ENCODE measurements at regions not wholly inside any gene's neighbourhood (a gene's known extent, or its start where the extent isn't known, plus 50 kb on each side); places are given as distances from the start of the nearest gene placed in this dataset.

DNA sequence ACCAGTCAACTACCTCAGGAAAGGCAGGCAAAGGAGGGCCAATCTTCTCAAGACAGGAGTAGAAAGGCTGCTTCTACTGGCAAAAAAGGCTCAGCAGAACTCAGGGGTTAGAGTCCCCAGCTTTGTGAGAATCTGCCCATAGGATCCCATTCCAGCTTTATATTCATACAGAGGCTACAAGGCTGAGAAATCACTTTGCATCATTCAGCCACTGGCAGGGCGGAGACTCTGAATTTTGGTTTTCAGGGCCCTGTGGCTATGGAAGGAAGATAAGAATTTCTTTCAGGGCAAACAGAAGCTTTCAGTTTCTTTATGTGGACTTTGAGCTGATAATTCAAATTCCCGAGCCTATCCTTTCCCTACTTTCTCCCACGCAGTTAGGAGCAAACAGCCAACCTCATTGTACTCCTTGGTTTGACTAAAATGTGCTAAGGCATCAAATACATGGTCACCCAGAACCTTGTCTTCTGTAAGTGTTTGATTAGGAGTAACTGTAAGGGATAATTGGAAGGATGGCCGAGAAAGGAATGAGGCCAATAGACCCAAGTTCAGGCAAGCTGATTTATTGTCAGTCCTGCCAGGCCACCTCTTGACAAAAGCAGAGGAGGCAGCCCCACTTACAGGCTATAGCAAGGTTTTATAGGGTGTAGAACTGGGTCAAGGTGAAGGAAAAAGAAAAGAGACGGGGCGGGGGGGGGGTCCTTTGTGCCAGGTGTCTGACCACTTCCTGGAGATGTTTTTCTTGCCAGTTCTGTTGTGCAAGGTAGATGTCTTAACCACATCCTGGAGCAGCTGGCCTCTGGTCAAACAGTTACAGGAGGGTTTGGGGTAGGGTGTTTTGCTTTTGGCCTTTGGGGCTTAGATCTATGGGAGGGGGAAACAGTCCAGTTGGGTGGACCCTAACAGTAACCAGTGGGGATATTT is 165.3 kb upstream of the PPP1R2C start:
- DNase-seq (no peak), ATAC-seq (ENCODE audit: poor library complexity) (no peak)
- intact Hi-C loops (cut with DNase I): no loop called here

DNA sequence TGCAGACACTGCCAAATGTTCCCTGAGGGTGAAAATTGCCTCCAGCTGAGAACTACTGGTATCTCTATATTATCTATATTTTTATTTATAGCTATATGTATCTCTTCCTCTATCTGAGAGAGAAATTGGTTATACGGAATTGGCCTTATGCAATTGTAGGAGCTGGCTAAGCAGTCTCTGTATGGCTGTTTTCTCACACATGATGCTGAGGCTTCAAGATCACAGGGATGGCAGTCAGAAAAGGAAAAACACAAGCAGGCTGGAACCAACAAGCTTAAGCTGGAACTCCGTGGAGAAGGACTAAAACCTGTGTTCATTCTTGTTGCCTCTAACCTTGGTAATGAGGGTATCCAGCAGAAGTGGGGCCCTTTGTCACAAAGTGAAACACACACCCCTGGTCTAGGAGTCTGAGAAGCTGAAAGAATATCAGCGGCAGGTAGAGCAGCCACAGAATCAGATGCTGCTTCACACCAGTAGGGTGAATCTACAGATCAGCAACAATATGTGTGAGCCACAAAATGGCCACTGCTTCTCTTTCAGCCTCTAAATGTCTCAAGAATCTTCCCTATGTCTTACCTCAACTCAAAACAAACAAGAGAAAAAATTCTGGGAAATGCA is 166.5 kb upstream of the PPP1R2C start:
- DNase-seq (no peak), ATAC-seq (ENCODE audit: poor library complexity) (no peak)
- intact Hi-C loops (cut with DNase I): no loop called here

DNA sequence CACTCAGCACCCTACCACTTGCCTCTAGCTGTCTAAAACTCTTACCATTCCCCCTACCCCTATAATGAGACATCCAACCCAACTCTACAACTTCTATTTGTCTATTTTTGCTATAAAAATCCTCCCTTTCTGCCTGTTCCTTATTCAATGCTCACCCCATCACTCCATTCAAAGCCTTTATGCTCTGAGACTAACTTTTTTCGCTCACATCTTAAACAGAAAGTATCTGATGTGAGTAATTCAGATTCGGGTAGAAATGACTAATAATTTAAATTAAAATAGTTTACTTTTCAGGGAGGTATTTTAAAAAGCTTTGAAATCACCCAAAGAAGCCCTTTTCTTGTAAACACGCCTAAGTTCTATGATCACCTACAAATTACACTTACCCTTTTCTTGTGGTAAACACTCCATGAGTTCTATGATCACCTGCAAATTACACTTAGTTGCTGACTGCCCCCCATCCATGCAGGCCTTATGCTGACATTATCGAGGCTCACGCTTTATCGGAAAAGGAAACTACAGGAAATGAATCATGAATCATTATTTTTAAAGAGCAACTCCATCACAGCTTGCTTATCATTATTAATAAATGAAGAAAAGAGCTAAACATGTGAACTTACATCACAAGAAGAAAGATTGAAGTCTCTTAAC is 168.7 kb upstream of the PPP1R2C start:
- ATAC-seq (ENCODE audit: poor library complexity): no peak
- intact Hi-C loops (cut with DNase I): no loop called here

DNA sequence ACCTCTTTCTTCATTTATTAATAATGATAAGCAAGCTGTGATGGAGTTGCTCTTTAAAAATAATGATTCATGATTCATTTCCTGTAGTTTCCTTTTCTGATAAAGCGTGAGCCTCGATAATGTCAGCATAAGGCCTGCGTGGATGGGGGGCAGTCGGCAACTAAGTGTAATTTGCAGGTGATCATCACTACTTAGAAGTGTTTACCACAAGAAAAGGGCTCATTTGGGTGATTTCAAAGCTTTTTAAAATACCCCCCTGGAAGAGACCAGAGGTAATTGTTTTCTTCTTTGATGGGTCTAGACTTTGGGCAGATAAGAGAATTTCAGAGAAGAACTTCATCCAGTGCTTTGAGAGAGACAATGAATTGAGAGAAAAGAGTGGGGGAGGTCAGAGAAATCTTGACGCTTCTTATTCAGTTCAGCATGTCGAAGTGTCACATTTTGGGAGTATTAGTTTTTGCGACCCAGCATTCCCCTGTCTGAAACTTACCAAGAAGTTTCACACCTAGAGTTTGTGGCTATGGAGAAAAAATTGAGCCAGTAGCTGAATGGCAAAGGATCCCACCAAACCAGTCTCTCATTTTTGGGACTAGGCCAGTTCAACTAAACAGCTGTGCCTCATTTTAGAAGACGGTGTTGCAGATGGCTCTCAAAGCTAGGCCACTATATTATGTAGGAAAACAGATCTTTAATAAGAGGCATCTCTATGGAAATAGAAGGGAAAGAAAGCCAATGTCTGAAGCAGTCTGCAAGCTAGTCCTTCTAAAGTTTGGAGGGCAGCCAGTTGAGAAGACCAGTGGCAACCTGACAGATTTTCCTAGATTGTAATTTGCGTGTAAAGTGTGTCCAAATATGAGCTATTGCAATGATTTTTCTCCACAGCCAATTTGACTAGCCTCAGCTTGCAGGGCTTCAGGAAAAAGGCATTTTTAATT is 171.0 kb upstream of the PPP1R2C start:
- DNase-seq (no peak), ATAC-seq (ENCODE audit: poor library complexity) (no peak)
- intact Hi-C loops (cut with DNase I): no loop called here

More for the DNA sequence above, 168.7 kb upstream of the PPP1R2C start:
- DNase-seq: no peak

DNA sequence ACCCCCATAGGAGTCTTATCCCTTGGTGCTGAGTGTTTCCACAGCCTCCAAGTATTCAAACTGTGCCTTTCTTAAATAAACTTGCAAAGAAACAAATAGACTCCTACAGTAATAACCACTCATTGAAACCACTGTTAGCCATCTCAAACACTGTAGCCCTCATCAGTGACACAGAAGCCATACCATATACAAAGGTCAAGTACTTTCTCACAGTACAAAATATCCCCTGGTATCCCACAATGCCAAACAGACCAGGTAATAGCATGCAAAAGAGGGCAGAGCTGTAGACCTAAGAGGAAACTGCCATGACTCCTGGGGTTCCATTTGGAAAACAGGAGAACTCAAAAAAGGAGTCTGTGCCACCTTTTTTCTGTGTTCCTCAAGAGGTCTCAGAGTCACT is 173.8 kb upstream of the PPP1R2C start:
- intact Hi-C loops (cut with DNase I): no loop called here
- no peak for DNase-seq
- no peak for ATAC-seq (ENCODE audit: poor library complexity)

DNA sequence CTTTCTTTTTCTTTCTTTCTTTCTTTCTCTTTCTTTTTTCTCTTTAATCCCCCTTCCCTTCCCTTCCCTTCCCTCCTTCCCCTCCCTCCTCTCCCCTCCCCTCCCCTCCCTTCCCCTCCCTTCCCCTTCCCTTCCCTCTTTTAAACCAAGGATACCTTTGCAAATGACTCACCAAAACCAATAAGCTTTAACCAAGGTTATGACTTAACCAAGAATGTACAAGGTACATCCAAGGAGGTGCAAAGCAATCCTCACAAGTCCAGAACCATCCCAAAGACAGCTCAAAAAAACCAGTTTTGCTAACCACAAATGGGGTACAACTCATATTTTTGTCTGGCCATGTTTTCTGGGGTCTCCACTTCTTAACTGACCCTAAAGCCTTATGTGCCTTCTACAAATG is 174.7 kb upstream of the PPP1R2C start:
- DNase-seq (no peak), ATAC-seq (ENCODE audit: poor library complexity) (no peak)
- intact Hi-C loops (cut with DNase I): no loop called here

DNA sequence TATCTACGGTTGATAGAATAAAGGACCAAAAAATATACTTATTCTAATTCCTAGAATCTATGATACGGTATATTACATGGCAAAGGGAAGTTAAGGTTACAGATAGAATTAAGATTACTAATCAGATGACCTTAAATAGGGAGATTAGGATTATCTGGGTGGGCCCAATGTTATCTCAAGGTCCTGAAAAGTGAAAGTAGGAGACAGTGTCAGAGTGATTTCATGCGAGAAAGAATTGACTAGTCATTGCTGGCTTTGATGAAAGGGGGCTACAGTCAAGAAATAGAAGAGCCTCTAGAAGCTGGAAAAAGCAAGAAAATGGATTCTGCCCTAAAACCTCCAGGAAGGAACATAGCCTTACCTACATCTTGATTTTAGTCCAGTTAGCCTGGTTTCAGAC is 176.9 kb upstream of the PPP1R2C start:
- intact Hi-C loops (cut with DNase I): no loop called here
- no peak for DNase-seq
- ATAC-seq (ENCODE audit: poor library complexity): no peak

DNA sequence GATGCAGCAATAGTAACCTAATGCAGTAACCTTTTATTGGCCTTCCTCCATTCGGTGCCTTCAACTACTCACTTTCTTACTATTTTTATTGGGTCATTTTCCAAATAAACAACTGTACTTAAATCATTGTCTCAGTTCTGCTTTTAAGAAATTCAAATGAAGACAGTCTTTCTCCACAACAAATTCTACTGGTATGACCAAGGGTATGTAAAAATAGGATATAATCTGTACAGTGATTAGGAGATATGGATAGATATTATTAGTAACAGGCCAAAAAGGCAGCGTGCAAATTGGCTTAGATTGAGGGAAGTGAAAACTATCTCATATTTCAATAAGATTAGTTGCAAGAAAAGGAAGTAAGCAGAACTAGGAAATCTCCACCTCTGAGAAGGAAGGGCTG is 177.4 kb upstream of the PPP1R2C start:
- ATAC-seq (ENCODE audit: poor library complexity) (no peak), DNase-seq (no peak)
- intact Hi-C loops (cut with DNase I): no loop called here

DNA sequence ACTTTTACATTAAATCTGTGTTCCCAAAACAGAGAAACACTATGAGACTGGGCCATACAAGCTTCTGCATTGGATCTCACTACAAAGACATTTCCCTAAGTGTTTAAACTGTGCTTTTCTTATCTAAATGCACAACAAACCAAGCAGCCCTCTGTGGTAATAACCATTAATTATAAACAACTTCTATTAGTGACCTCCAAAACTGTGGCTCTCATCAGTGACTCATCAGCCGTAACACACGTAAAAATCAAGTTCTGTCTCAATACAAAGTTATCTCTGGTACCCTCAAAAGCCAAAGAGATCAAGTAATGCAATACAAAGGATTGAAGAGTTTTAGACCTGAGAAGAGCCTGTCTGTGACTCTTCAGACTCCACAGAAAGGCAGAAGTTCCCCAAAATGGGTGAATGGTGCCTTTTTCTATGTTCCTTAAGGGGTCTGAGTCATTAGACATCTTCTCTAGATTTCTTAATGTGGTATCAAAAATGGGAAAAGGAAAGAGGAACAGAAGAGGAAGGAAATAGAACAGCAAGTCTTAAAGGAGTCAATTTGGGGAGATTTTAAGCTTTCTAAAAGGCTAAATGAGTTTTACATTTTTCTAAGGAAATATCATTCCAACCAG is 189.8 kb upstream of the PPP1R2C start:
- intact Hi-C loops (cut with DNase I): no loop called here
- ATAC-seq (ENCODE audit: poor library complexity) (no peak), DNase-seq (no peak)

DNA sequence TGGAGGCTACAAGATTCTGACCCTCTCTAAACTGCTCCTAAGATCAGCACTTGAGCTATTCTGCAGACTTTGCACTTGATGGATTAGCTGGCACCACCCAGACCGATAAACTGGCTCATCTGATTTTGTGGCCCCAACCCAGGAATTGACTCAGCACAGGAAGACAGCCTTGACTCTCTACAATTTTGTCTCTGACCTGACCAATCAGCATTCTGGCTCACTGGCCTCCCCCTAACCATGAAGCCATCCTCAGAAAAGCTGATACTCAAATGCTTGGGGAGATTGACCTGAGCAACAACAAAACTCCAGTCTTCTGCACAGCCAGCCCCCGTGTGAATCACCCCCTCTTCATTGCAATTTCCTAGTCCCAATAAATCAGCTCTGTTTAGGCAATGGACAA is 195.4 kb upstream of the PPP1R2C start:
- DNase-seq (no peak), ATAC-seq (ENCODE audit: poor library complexity) (no peak)
- intact Hi-C loops (cut with DNase I): no loop called here

DNA sequence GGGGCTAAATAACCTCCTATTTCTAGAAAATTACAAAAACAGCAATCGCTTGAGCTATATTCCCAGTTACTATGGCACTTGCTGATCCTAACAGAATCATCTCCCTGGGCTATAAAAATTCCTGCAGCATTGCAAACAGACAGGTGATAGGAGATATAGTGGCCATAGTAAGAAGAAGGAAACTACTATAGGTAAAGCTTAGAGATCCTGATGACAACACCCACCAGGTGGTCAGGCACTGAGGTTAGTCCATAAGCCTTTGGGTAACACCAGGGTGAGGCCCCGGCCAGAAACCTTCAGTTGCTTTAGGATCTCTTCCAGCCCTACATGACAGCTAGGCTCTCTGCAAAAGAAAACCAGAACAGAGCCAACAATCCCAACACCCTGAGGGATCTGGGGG is 197.9 kb upstream of the PPP1R2C start:
- DNase-seq: no peak
- intact Hi-C loops (cut with DNase I): no loop called here
- ATAC-seq (ENCODE audit: poor library complexity): no peak

DNA sequence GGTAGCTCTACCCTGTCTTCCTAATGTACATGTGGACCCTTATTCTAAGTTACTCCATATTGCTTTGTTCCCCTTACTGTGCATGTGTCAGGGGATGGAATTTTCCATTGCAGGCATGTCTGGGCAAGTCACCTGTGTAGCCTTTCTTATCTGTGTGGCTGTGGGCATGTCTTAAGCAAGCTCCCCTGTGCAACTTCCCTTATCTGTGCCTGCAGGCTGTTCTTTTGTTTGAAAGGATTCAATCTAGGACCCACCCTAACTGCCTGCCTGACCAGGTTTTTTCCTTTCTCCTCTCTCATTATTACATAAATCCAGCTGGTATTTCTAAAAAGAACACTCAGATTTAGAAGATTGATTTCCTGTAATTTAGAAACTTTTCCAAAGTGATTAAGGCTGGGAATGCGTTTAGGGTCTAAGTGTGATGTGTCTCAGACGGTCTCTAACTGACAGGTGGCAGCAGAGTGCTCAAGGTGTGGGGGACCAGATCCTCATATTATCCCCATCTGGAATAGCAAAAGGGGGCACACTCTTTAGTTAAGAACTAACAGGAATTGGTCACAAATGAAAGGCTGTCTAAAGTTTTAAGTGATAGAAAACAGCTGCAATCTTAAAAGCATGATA is 198.9 kb upstream of the PPP1R2C start:
- no peak for ATAC-seq (ENCODE audit: poor library complexity)
- intact Hi-C loops (cut with DNase I): no loop called here

DNA sequence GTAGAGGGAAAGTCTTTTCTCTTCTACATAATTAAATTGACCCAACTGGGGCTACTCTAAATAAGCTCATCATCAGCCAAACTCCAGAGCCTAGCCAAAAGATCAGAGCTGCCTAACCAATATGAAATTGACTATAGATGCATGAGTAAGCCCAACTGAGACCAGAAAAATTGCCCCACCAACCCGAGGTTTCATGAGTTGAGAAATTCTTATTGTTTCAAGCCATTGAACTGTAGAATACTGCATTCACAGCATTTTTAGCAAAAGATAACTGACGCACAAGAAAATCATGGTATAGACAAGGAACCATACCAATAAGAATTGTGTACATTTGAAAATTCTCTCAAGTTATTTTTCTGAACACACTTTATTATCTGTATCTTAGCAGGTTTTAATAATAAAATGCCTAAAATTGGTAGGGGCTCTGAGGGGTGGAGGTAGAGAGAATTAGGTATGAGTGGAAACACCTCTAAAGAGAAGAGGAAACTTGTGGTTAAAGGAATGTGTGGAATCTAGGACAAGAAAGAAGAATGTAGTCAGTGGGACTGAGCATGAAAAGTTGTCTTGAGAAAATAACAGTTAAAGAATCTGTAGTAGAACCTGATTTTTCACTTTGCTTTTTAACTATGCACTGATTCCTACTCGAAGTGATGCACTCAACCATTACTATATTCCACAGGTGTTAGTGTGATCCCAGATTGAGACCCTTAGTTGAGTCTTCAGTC is 200.9 kb upstream of the PPP1R2C start:
- intact Hi-C loops (cut with DNase I): no loop called here
- ATAC-seq (ENCODE audit: poor library complexity) (no peak), DNase-seq (no peak)

More for the DNA sequence above, 198.9 kb upstream of the PPP1R2C start:
- DNase-seq: no peak

DNA sequence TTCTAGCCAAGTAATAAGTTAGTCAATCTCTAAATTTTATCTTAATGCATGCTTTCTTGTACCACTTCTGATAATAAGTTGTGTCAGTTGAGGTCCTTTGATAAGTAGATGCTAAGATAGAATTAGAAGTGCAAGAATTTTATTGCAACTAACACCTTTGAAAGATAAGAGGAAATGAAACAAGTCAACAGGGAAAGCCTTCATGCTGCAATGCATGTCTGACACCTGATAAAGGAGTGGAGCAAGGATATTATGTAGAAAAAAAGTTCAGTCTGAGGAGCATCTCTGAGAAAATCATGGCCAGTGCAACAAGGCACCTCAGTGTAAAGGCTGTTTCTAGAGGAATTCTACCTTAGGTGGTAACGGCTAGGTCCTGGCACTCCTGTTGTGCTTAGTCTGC is 210.7 kb upstream of the PPP1R2C start:
- intact Hi-C loops (cut with DNase I): no loop called here
- no peak for DNase-seq
- no peak for ATAC-seq (ENCODE audit: poor library complexity)

DNA sequence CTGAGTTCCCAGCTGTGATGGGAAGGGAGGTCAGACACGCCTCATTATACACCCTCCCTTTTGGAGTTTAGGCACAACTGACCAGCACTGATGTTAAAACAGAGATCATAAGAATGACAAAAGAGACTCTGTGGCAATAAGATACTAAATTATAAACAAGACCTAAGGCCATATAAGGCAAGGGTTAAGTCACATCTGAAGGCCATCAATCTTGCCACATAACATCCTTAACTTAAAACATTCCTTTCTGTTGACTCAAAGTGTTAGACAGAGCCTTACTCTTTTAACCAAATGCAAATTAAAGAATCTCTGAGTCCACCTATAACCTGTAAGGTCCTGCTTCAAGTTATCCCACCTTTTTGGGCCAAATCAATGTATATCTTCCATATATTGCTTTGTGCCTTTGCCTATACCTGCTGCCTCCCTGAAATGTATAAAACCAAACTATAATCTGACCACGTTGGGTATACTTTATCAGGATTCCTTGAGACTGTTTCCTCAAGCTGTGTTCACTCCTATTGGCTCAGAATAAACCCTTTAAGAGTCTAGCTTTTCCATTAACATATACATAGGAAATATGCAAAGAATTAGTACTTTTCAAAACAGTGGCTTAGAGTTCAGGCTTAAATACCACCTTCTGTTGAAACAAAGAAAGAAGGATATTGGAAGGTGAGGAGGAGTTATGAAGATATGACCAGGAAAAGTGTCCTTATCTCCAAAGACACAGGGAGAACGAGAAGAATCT is 214.4 kb upstream of the PPP1R2C start:
- DNase-seq (no peak), ATAC-seq (ENCODE audit: poor library complexity) (no peak)
- intact Hi-C loops (cut with DNase I): no loop called here

DNA sequence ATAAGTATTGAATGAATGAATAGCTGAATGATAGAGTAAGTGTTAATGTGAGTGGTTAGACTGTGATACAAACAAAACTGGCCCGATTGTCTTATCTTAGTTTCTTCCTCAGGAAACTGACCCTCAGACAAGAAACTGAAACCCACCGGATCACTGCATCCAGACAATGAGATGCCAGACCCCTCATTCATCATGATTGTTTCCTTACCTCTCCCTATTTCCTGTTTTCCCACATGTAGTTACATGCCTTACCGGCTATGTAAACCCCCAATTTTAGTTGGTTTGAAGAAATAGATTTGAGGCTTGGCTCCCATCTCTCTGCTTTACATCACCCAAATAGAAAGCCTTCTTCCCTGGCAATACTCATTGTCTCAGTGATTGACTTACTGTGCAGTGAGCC is 218.9 kb upstream of the PPP1R2C start:
- ATAC-seq (ENCODE audit: poor library complexity) (no peak), DNase-seq (no peak)
- intact Hi-C loops (cut with DNase I): no loop called here

DNA sequence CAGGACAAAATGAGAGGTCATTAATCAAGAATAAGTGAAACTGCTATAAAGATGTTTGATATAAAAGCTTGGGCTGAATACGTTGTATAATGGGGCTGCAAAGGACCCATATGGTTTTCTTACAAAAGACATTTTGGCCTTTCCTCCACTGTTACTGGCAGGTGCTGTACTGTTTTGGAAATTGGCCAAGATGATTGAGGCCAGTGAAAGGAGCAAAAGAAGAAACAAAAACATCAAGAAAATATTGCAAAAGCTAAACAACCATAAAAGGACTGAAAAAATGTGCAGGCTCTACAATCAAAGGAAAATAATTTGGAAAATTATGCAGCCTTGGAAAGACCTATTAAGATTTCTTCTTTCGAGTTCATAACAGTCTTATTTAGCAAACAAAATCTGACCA is 222.2 kb upstream of the PPP1R2C start:
- DNase-seq (no peak), ATAC-seq (ENCODE audit: poor library complexity) (no peak)
- intact Hi-C loops (cut with DNase I): no loop called here

All from Right ventricle myocardium superior (tissue), 1 donor.